Activated B cell treated with CpG ODN at 0.5 μM for 24 hours (primary cell): ENCODE measurements at regions not wholly inside any gene's neighbourhood (a gene's known extent, or its start where the extent isn't known, plus 50 kb on each side); places are given as distances from the start of the nearest gene placed in this dataset.

Experiments used
- ATAC-seq: fragments of 200-7000 bp; cut with Tn5 transposase; one replicate; pipeline ENCODE4 v1.10.0; 2021; ENCODE audit warnings: low read depth, mild to moderate bottlenecking, moderate library complexity
- CTCF ChIA-PET: fragments of 350-600 bp; sonication (Branson Sonifier 250); formaldehyde crosslinking; loops from one replicate; lab custom pipeline; 2021; ENCODE audit warnings: antibody characterized with exemption; lab: Charles Lee
- POLR2A ChIA-PET: fragments of 350-600 bp; sonication (Branson Sonifier 250); formaldehyde crosslinking; loops from one replicate; lab custom pipeline; 2021; ENCODE audit warnings: antibody characterized with exemption; lab: Charles Lee
- DNase-seq: peaks from one replicate; pipeline ENCODE4 v3.0.0; 2022
- H3K27ac Mint-ChIP-seq: one replicate; pipeline ENCODE4 v1.8.0; 2020; ENCODE audit warnings: mixed read lengths
- H3K27me3 Mint-ChIP-seq: one replicate; pipeline ENCODE4 v1.8.0; 2021; ENCODE audit warnings: mixed read lengths
- H3K36me3 Mint-ChIP-seq: one replicate; pipeline ENCODE4 v1.8.0; 2021; ENCODE audit warnings: low read depth, mixed read lengths
- H3K4me1 Mint-ChIP-seq: one replicate; pipeline ENCODE4 v1.8.0; 2021; ENCODE audit warnings: mixed read lengths
- H3K4me3 Mint-ChIP-seq: one replicate; pipeline ENCODE4 v1.8.0; 2020; ENCODE audit warnings: mild to moderate bottlenecking, mixed read lengths
- H3K9me3 Mint-ChIP-seq: one replicate; pipeline ENCODE4 v1.8.0; 2020; ENCODE audit warnings: mixed read lengths
- CTCF ChIP-seq: fragments of 200-600 bp; IDR thresholded peaks from one replicate; pipeline ENCODE4 v1.8.0; 2022; ENCODE audit warnings: antibody characterized with exemption, mild to moderate bottlenecking
- intact Hi-C: fragments of 100-400 bp; cut with micrococcal nuclease; formaldehyde crosslinking; loops from one replicate; pipeline ENCODE4 v1.15.1; 2024

DNA sequence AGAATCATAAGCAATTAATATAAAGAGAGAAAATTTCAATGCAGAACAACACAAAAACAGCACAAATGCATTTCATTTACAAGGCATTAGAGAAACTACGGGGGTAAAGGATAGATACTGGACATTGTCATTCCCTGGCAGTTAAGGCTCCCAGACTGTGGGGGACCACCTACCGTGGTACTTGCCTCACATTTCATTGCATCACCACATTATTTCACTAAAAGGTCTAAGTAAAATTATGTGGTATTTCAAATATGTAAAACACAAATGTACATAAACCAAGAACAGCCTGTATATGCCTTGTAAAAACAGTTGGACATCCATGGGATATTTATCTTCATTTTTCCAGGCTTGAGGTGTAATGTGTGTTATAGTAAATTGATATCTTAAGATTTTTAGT, 571.2 kb upstream of the ZNF462 start:
- TF ChIP-seq CTCF, result no peak
- ChIA-PET POLR2A (no interaction called here), CTCF (no interaction called here)
- Mint-ChIP-seq H3K36me3 (no peaks in the 10 kb centered on the region), H3K27me3 (no peaks in the 10 kb centered on the region), H3K9me3 (no peaks in the 10 kb centered on the region), H3K27ac (no peak overlapping the region), H3K4me1 (no peaks in the 10 kb centered on the region), H3K4me3 (no peak overlapping the region)
- intact Hi-C loops, result no loop called here
- no peak for ATAC-seq
- DNase-seq, result no peak

- no peak for TF ChIP-seq CTCF
- Mint-ChIP-seq H3K27ac (no peak overlapping the region), H3K4me3 (no peak overlapping the region), H3K9me3 (no peaks in the 10 kb centered on the region), H3K4me1 (no peaks in the 10 kb centered on the region), H3K36me3 (no peaks in the 10 kb centered on the region), H3K27me3 (no peaks in the 10 kb centered on the region)
- ATAC-seq (no peak), DNase-seq (no peak)
- CTCF ChIA-PET, result no interaction called here
- intact Hi-C loops, result no loop called here
- POLR2A ChIA-PET, result no interaction called here
These were observed 566.5 kb upstream of the ZNF462 start for GRCh38 chr9:106296426-106296825.

GRCh38 chr9:106298997-106299396, 564.0 kb upstream of the ZNF462 start:
- Mint-ChIP-seq H3K27ac (no peak overlapping the region), H3K27me3 (no peaks in the 10 kb centered on the region), H3K36me3 (no peaks in the 10 kb centered on the region), H3K9me3 (no peaks in the 10 kb centered on the region), H3K4me3 (no peak overlapping the region), H3K4me1 (no peaks in the 10 kb centered on the region)
- no peak for DNase-seq
- intact Hi-C loops, result no loop called here
- POLR2A ChIA-PET, result no interaction called here
- ATAC-seq, result no peak
- TF ChIP-seq CTCF, result no peak
- CTCF ChIA-PET, result no interaction called here

DNA sequence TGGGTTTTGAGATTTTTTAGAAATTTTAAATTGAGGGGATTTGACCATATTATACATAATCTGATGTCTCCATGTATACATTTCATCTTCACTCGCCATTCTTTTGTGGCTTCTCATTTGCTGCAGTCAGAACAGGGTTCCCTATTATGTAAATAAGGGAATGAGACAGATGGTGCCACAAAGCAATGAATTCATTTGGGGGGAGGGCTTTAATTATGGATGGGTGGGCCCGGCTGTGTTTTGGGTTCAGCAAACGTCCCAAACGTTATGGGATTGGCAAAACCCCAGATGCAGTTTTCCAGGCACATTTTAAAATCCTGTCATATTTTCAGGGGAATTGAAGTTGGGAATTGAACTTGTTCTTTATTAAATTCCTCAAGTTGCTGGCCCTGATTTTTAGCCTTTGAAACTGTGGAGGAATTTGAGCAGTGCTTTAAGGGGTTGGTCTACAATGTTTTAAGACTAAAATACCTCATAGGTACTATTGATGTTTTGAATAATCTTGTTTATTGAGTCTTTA, 558.5 kb upstream of the ZNF462 start:
- no peaks in the 10 kb centered on the region for H3K4me1 Mint-ChIP-seq
- intact Hi-C loops, result loop anchor here (5.0 kb wide), 1 partner anchor 52 kb away; no protein-coding TSS in a partner anchor
- POLR2A ChIA-PET, result no interaction called here
- no peaks in the 10 kb centered on the region for H3K27me3 Mint-ChIP-seq
- H3K9me3 Mint-ChIP-seq, result no peaks in the 10 kb centered on the region
- CTCF ChIA-PET, result no interaction called here
- no peak for TF ChIP-seq CTCF
- no peak overlapping the region for H3K27ac Mint-ChIP-seq
- no peak for DNase-seq
- no peak overlapping the region for H3K4me3 Mint-ChIP-seq
- no peaks in the 10 kb centered on the region for H3K36me3 Mint-ChIP-seq
- no peak for ATAC-seq

DNA sequence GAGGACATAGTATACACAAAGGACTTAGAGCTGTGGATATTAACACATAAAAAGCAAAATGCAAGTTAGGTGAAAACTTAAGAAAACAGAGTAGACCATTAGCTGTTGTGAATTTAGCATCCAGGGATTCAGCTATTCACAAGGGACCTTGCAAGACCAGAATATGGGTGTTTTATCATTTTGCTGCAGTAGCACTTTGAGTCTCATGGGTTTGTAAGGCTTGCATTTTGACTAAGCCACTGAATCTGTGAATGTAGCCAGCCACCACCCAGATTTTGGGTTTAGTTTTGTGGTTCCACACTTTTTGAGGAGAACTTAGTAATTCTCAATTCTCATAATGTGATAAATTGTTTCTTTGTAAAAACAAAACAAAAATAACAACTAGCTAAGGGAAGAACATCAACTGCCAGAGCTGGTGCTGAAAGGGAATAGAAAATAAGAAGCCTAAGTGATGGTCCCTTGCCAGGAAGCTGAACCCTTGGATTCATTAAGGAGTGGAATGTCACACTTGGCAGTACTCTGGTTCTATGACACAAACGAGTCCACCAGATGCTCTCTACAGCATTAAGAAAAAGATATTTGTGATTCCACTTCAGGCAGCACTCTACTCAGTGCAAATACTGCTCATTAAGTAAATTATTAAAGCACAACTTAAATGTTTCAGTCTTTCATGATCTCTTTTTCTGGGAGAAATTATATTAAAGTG, 557.4 kb upstream of the ZNF462 start:
- Mint-ChIP-seq H3K27me3 (no peaks in the 10 kb centered on the region), H3K4me3 (no peak overlapping the region), H3K27ac (no peak overlapping the region), H3K9me3 (no peaks in the 10 kb centered on the region), H3K36me3 (no peaks in the 10 kb centered on the region), H3K4me1 (no peaks in the 10 kb centered on the region)
- intact Hi-C loops, result no loop called here
- POLR2A ChIA-PET, result no interaction called here
- DNase-seq (no peak), ATAC-seq (no peak)
- no peak for TF ChIP-seq CTCF
- CTCF ChIA-PET, result no interaction called here
